ENCODE measurements at regions not wholly inside any gene's neighbourhood (a gene's known extent, or its start where the extent isn't known, plus 50 kb on each side); places are given as distances from the start of the nearest gene placed in this dataset.
A peak's percentile ranks its signal among the peaks of the same experiment; 100 is the strongest.
"Not testable (repeated sequence)": the region's sequence is repeated elsewhere in the genome, so short reads cannot be mapped to it uniquely, and the experiment has no call there.

- peak; percentile 47 for DNase-seq (ENCODE audit: extremely low read depth, insufficient read length)
- H3K4me3 ChIP-seq (replicated peaks; ENCODE audit: low read depth, low read length), result no peak overlapping the region
- no peaks in the 10 kb centered on the region for H3K36me3 ChIP-seq (ENCODE audit: control insufficient read depth, insufficient read depth, low read length)
- TF ChIP-seq CTCF (IDR thresholded peaks at IDR 0.05; ENCODE audit: insufficient read depth, low read length, poor library complexity, severe bottlenecking), result no peak
- H3K27me3 ChIP-seq (replicated peaks; ENCODE audit: control insufficient read depth, insufficient read depth, low read length), result no peaks in the 10 kb centered on the region
Observed at GRCh38 chr21:14825514-14825974, 239.3 kb downstream of the NRIP1 start.

- DNase-seq (ENCODE audit: extremely low read depth, insufficient read length), result no peak
- Histone ChIP-seq H3K4me3 (replicated peaks; ENCODE audit: low read depth, low read length) (no peak overlapping the region), H3K36me3 (ENCODE audit: control insufficient read depth, insufficient read depth, low read length) (no peaks in the 10 kb centered on the region), H3K27me3 (replicated peaks; ENCODE audit: control insufficient read depth, insufficient read depth, low read length) (no peaks in the 10 kb centered on the region)
- TF ChIP-seq CTCF (IDR thresholded peaks at IDR 0.05; ENCODE audit: insufficient read depth, low read length, poor library complexity, severe bottlenecking), result no peak
Observed at GRCh38 chr21:14824126-14824525, 240.7 kb downstream of the NRIP1 start.

GRCh38 chr21:14817311-14817710 is 247.5 kb downstream of the NRIP1 start:
- no peak overlapping the region for H3K4me3 ChIP-seq (replicated peaks; ENCODE audit: low read depth, low read length)
- no peak for TF ChIP-seq CTCF (IDR thresholded peaks at IDR 0.05; ENCODE audit: insufficient read depth, low read length, poor library complexity, severe bottlenecking)
- H3K27me3 ChIP-seq (replicated peaks; ENCODE audit: control insufficient read depth, insufficient read depth, low read length), result no peaks in the 10 kb centered on the region
- DNase-seq (ENCODE audit: extremely low read depth, insufficient read length), result no peak
- H3K36me3 ChIP-seq (ENCODE audit: control insufficient read depth, insufficient read depth, low read length), result no peaks in the 10 kb centered on the region

GRCh38 chr21:14814991-14815390 is 249.8 kb downstream of the NRIP1 start:
- H3K36me3 ChIP-seq (ENCODE audit: control insufficient read depth, insufficient read depth, low read length), result no peaks in the 10 kb centered on the region
- TF ChIP-seq CTCF (IDR thresholded peaks at IDR 0.05; ENCODE audit: insufficient read depth, low read length, poor library complexity, severe bottlenecking), result no peak
- H3K27me3 ChIP-seq (replicated peaks; ENCODE audit: control insufficient read depth, insufficient read depth, low read length), result no peaks in the 10 kb centered on the region
- no peak for DNase-seq (ENCODE audit: extremely low read depth, insufficient read length)
- H3K4me3 ChIP-seq (replicated peaks; ENCODE audit: low read depth, low read length), result no peak overlapping the region

GRCh38 chr21:14814282-14814681 is 250.5 kb downstream of the NRIP1 start:
- Histone ChIP-seq H3K4me3 (replicated peaks; ENCODE audit: low read depth, low read length) (no peak overlapping the region), H3K36me3 (ENCODE audit: control insufficient read depth, insufficient read depth, low read length) (no peaks in the 10 kb centered on the region), H3K27me3 (replicated peaks; ENCODE audit: control insufficient read depth, insufficient read depth, low read length) (no peaks in the 10 kb centered on the region)
- DNase-seq (ENCODE audit: extremely low read depth, insufficient read length), result no peak
- no peak for TF ChIP-seq CTCF (IDR thresholded peaks at IDR 0.05; ENCODE audit: insufficient read depth, low read length, poor library complexity, severe bottlenecking)

GRCh38 chr21:14804170-14804569 is 258.1 kb upstream of the SAMSN1 start:
- not testable (repeated sequence) for H3K27me3 ChIP-seq (replicated peaks; ENCODE audit: control insufficient read depth, insufficient read depth, low read length); H3K4me3 ChIP-seq (replicated peaks; ENCODE audit: low read depth, low read length); H3K36me3 ChIP-seq (ENCODE audit: control insufficient read depth, insufficient read depth, low read length); DNase-seq (ENCODE audit: extremely low read depth, insufficient read length)

All from GM06990 (cell line).